ENCODE measurements at regions not wholly inside any gene's neighbourhood (a gene's known extent, or its start where the extent isn't known, plus 50 kb on each side); places are given as distances from the start of the nearest gene placed in this dataset.

GRCh38 chr11:96943970-96944369, 554.2 kb downstream of the JRKL start (continued):
- TF ChIP-seq RB1 (IDR thresholded peaks at IDR 0.05; ENCODE audit: low read depth) (no peak), DNMT1 (IDR thresholded peaks at IDR 0.05) (no peak), FOXJ2 (tag; IDR thresholded peaks at IDR 0.05) (no peak), FUS (optimal IDR thresholded peaks at IDR 0.05; ENCODE audit: low read depth, low read length) (no peak), RBFOX2 (IDR thresholded peaks at IDR 0.05; ENCODE audit: low read depth, low read length) (no peak), HMGXB4 (CRISPR knock-in tag; IDR thresholded peaks at IDR 0.05) (no peak), TFE3 (CRISPR knock-in tag; IDR thresholded peaks at IDR 0.05) (no peak), SP2 (IDR thresholded peaks at IDR 0.05; ENCODE audit: extremely low read depth, low read depth, low read length, poor library complexity, severe bottlenecking) (no peak), ETV1 (tag; conservative IDR thresholded peaks at IDR 0.05; ENCODE audit: low read depth) (no peak)

- DNase-seq (ENCODE audit: extremely low read depth in 1 of 4, low spot score in 3 of 4): no peak
- in situ Hi-C loops (cut with MboI): no loop called here
- 48% methylated on average over 2 of the region's 2 CpGs for WGBS (ENCODE audit: insufficient coverage, low coverage, missing lambda C conversion rate)
- TF ChIP-seq CAMTA2 (CRISPR knock-in tag; conservative IDR thresholded peaks at IDR 0.05): no peak
- TF ChIP-seq ELF2 (CRISPR knock-in tag; IDR thresholded peaks at IDR 0.05): no peak
- no peak for TF ChIP-seq MYBL2 (IDR thresholded peaks at IDR 0.05; ENCODE audit: low read depth)
- TF ChIP-seq MYBL2 (CRISPR knock-in tag; IDR thresholded peaks at IDR 0.05; ENCODE audit: borderline replicate concordance): no peak
- TF ChIP-seq STAG1 (CRISPR knock-in tag; IDR thresholded peaks at IDR 0.05; ENCODE audit: borderline replicate concordance): no peak
- TF ChIP-seq MAFF (IDR thresholded peaks at IDR 0.05; ENCODE audit: low read length): peak; percentile 24; the same call in 1 of the 2 replicates
- peak; percentile 42; the same call in 1 of the 2 replicates for TF ChIP-seq MAFG (tag; conservative IDR thresholded peaks at IDR 0.05)
- peak; percentile 60; the same call in 1 of the 2 replicates for TF ChIP-seq MAFK (IDR thresholded peaks at IDR 0.05; ENCODE audit: low read length)
- TF ChIP-seq SRF (CRISPR knock-in tag; IDR thresholded peaks at IDR 0.05): no peak
- TF ChIP-seq ZBTB33 (CRISPR knock-in tag; IDR thresholded peaks at IDR 0.05): no peak
Observed at GRCh38 chr11:96948066-96948465, 558.3 kb downstream of the JRKL start.

More at GRCh38 chr11:96948066-96948465, 558.3 kb downstream of the JRKL start:
- Histone ChIP-seq H3K27me3 (ENCODE audit: control insufficient read depth in 2 of 2, insufficient read depth in 2 of 2, low read length in 2 of 2) (no peaks in the 10 kb centered on the region), H3K79me2 (ENCODE audit: control insufficient read depth, insufficient read depth, low read length) (no peaks in the 10 kb centered on the region), H3K4me2 (ENCODE audit: insufficient read depth, low read length) (no peak overlapping the region), H3K9me1 (ENCODE audit: control insufficient read depth, insufficient read depth, low read length) (no peaks in the 10 kb centered on the region), H3K36me3 (ENCODE audit: control insufficient read depth, insufficient read depth, low read length) (no peaks in the 10 kb centered on the region), H3K9ac (ENCODE audit: insufficient read depth in 1 of 2, low read depth in 2 of 2, low read length in 2 of 2) (no peak overlapping the region), H3K9me3 (replicated peaks; ENCODE audit: control insufficient read depth, insufficient read depth, low read depth, low read length) (no peaks in the 10 kb centered on the region), H4K20me1 (replicated peaks; ENCODE audit: control insufficient read depth, insufficient read depth, low read length) (no peaks in the 10 kb centered on the region), H3K4me1 (replicated peaks in 1 of 2; ENCODE audit: control insufficient read depth in 2 of 2, insufficient read depth in 2 of 2, low read length in 2 of 2) (no peaks in the 10 kb centered on the region), H3K27ac (ENCODE audit: extremely low read depth, low read depth, low read length) (no peak overlapping the region), H2AFZ (ENCODE audit: low read depth, low read length) (no peak overlapping the region), H3K4me3 (no peak overlapping the region)
- CTCF ChIA-PET (ENCODE audit: low intra/inter-chr PET ratio): no interaction called here
- intact Hi-C loops (cut with micrococcal nuclease): no loop called here
- FAIRE-seq (no peak), ATAC-seq (no peak)
- BruUV-seq (replicated peaks): no TSS peak
- POLR2A ChIA-PET: no interaction called here

All from K562 (cell line).